ENCODE measurements at regions not wholly inside any gene's neighbourhood (a gene's known extent, or its start where the extent isn't known, plus 50 kb on each side); places are given as distances from the start of the nearest gene placed in this dataset.
"Not testable (repeated sequence)": the region's sequence is repeated elsewhere in the genome, so short reads cannot be mapped to it uniquely, and the experiment has no call there.

DNA sequence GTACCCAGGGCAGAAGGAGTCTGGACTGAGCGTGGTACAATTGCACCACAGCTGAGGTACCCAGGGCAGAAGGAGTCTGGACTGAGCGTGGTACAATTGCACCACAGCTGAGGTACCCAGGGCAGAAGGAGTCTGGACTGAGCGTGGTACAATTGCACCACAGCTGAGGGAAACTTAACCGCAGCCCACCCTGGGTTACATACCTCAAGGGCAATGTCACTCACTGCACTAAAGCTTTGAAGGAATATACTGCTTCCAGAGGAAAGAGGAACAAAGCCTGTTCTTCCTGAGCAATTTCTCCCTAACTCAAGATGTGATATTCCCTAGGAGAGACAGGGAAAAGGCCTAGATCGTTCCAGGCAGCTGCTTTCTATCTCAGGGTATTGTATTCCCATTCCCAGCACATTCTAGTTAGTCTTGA is 411.4 kb downstream of the LTN1 start:
- H3K4me1 ChIP-seq (ENCODE audit: control insufficient read depth in 1 of 2, insufficient read depth in 2 of 2, low read length in 2 of 2); H3K27ac ChIP-seq (ENCODE audit: low read depth, low read length); DNase-seq; H3K18ac ChIP-seq (ENCODE audit: low read length); H2BK5ac ChIP-seq (ENCODE audit: low read depth, low read length, poor library complexity); H2AK5ac ChIP-seq (ENCODE audit: low read length); H4K12ac ChIP-seq (ENCODE audit: low read depth, low read length); H4K91ac ChIP-seq (ENCODE audit: low read depth, low read length); H3K9ac ChIP-seq (ENCODE audit: low read length); H3K14ac ChIP-seq (ENCODE audit: low read length); H2AFZ ChIP-seq (ENCODE audit: insufficient read depth, low read length, poor library complexity); H3K79me1 ChIP-seq (ENCODE audit: low read length); H3K9me3 ChIP-seq (ENCODE audit: insufficient read depth, low read depth, low read length); H3K79me2 ChIP-seq (ENCODE audit: control insufficient read depth, insufficient read depth, low read length, poor library complexity); H2BK12ac ChIP-seq (ENCODE audit: low read length); H3K23ac ChIP-seq (ENCODE audit: low read length); H3K36me3 ChIP-seq (ENCODE audit: control insufficient read depth in 1 of 2, insufficient read depth in 2 of 2, low read length in 2 of 2); H4K8ac ChIP-seq (ENCODE audit: low read depth, low read length); H2BK120ac ChIP-seq (ENCODE audit: insufficient read depth, low read length, poor library complexity); H3K4me2 ChIP-seq (ENCODE audit: low read length); H3K27me3 ChIP-seq (ENCODE audit: insufficient read depth, low read length); H3K4me3 ChIP-seq (ENCODE audit: low read depth, low read length); H3K4ac ChIP-seq (ENCODE audit: low read depth, low read length): not testable (repeated sequence)
- no CpG with 5 or more reads among the region's 5 CpGs for WGBS (ENCODE audit: extremely low coverage, insufficient coverage, insufficient read length)

DNA sequence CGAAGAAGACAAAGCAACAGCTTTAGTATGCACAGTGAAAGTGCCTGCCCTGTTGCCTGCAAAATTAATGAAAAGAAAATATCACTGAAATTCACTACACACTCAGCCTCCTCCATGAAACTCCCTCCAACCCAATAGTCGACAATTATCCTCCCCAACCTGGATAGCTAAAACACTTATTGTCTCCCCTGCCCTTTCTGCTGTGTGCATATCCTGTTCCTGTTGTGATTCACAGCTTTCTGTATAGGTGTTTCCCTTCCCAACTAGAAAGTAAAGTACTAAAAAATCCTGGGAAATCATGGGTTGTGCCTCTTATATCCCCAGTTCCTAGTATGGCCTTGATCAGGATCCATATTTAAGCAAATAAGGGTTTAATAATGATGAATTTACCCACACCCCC is 412.1 kb downstream of the LTN1 start:
- no peak overlapping the region for H3K9ac ChIP-seq (ENCODE audit: low read length)
- no peak for DNase-seq
- H3K4me2 ChIP-seq (ENCODE audit: low read length) = no peak overlapping the region
- no peak overlapping the region for H2BK5ac ChIP-seq (ENCODE audit: low read depth, low read length, poor library complexity)
- H3K79me1 ChIP-seq (ENCODE audit: low read length) = no peaks in the 10 kb centered on the region
- no peak overlapping the region for H4K8ac ChIP-seq (ENCODE audit: low read depth, low read length)
- no peaks in the 10 kb centered on the region for H3K36me3 ChIP-seq (ENCODE audit: control insufficient read depth in 1 of 2, insufficient read depth in 2 of 2, low read length in 2 of 2)
- no peaks in the 10 kb centered on the region for H3K9me3 ChIP-seq (ENCODE audit: insufficient read depth, low read depth, low read length)
- no peak overlapping the region for H4K12ac ChIP-seq (ENCODE audit: low read depth, low read length)
- no peak overlapping the region for H3K14ac ChIP-seq (ENCODE audit: low read length)
- no peak overlapping the region for H2BK120ac ChIP-seq (ENCODE audit: insufficient read depth, low read length, poor library complexity)
- H3K27ac ChIP-seq (ENCODE audit: low read depth, low read length) = no peak overlapping the region
- H2AFZ ChIP-seq (ENCODE audit: insufficient read depth, low read length, poor library complexity) = no peak overlapping the region
- H3K4me3 ChIP-seq (ENCODE audit: low read depth, low read length) = no peak overlapping the region
- no peaks in the 10 kb centered on the region for H3K27me3 ChIP-seq (ENCODE audit: insufficient read depth, low read length)
- H2AK5ac ChIP-seq (ENCODE audit: low read length) = no peak overlapping the region
- no peak overlapping the region for H4K91ac ChIP-seq (ENCODE audit: low read depth, low read length)
- no peak overlapping the region for H3K4ac ChIP-seq (ENCODE audit: low read depth, low read length)
- H2BK12ac ChIP-seq (ENCODE audit: low read length) = no peak overlapping the region
- H3K23ac ChIP-seq (ENCODE audit: low read length) = no peak overlapping the region
- no peaks in the 10 kb centered on the region for H3K79me2 ChIP-seq (ENCODE audit: control insufficient read depth, insufficient read depth, low read length, poor library complexity)
- H3K18ac ChIP-seq (ENCODE audit: low read length) = no peak overlapping the region
- no CpG with 5 or more reads among the region's 2 CpGs for WGBS (ENCODE audit: extremely low coverage, insufficient coverage, insufficient read length)
- H3K4me1 ChIP-seq (ENCODE audit: control insufficient read depth in 1 of 2, insufficient read depth in 2 of 2, low read length in 2 of 2) = no peaks in the 10 kb centered on the region

DNA sequence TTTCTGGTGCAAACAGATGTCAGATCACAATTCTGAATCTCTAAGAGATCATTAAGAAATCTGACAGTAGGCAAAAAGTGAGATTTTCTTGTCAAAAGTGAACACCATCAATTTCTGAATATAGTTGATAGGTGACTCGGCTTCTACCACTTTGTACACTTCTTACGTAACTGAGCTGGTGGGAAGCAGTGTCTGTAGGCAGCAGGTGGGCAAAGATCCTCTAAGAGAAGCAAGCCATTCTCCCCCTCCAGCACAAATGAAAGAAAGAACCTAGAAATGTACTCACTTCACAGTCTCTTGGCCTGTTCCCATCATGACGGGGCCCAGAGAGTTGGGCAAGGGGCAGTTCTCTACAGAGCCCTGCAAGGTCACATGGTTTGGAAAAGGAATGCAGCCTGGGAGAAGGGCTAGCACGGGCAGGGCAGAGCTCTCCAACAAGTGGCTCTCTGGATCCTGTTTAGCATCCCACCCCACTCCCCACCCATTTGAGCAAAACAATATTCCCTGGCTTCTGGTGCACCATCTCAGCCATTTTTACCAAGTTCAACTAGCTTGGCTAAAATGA is 412.6 kb downstream of the LTN1 start:
- Histone ChIP-seq H3K36me3 (ENCODE audit: control insufficient read depth in 1 of 2, insufficient read depth in 2 of 2, low read length in 2 of 2) (no peaks in the 10 kb centered on the region), H4K91ac (ENCODE audit: low read depth, low read length) (no peak overlapping the region), H3K79me2 (ENCODE audit: control insufficient read depth, insufficient read depth, low read length, poor library complexity) (no peaks in the 10 kb centered on the region), H3K27ac (ENCODE audit: low read depth, low read length) (no peak overlapping the region), H3K27me3 (ENCODE audit: insufficient read depth, low read length) (no peaks in the 10 kb centered on the region), H2AK5ac (ENCODE audit: low read length) (no peak overlapping the region), H2BK5ac (ENCODE audit: low read depth, low read length, poor library complexity) (no peak overlapping the region), H3K18ac (ENCODE audit: low read length) (no peak overlapping the region), H3K9me3 (ENCODE audit: insufficient read depth, low read depth, low read length) (no peaks in the 10 kb centered on the region), H3K4ac (ENCODE audit: low read depth, low read length) (no peak overlapping the region), H2BK12ac (ENCODE audit: low read length) (no peak overlapping the region), H3K9ac (ENCODE audit: low read length) (no peak overlapping the region), H3K23ac (ENCODE audit: low read length) (no peak overlapping the region), H3K14ac (ENCODE audit: low read length) (no peak overlapping the region), H4K8ac (ENCODE audit: low read depth, low read length) (peak overlapping the region; percentile 38), H3K4me3 (ENCODE audit: low read depth, low read length) (no peak overlapping the region), H3K4me2 (ENCODE audit: low read length) (no peak overlapping the region), H2AFZ (ENCODE audit: insufficient read depth, low read length, poor library complexity) (no peak overlapping the region), H3K79me1 (ENCODE audit: low read length) (no peaks in the 10 kb centered on the region), H3K4me1 (ENCODE audit: control insufficient read depth in 1 of 2, insufficient read depth in 2 of 2, low read length in 2 of 2) (no peaks in the 10 kb centered on the region), H2BK120ac (ENCODE audit: insufficient read depth, low read length, poor library complexity) (no peak overlapping the region), H4K12ac (ENCODE audit: low read depth, low read length) (no peak overlapping the region)
- no CpG with 5 or more reads among the region's 4 CpGs for WGBS (ENCODE audit: extremely low coverage, insufficient coverage, insufficient read length)
- no peak for DNase-seq

- no peaks in the 10 kb centered on the region for H3K79me2 ChIP-seq (ENCODE audit: control insufficient read depth, insufficient read depth, low read length, poor library complexity)
- no peaks in the 10 kb centered on the region for H3K36me3 ChIP-seq (ENCODE audit: control insufficient read depth in 1 of 2, insufficient read depth in 2 of 2, low read length in 2 of 2)
- no peak overlapping the region for H3K4me3 ChIP-seq (ENCODE audit: low read depth, low read length)
- H3K27ac ChIP-seq (ENCODE audit: low read depth, low read length) = no peak overlapping the region
- no peak for DNase-seq
- H3K14ac ChIP-seq (ENCODE audit: low read length) = no peak overlapping the region
- no peak overlapping the region for H4K8ac ChIP-seq (ENCODE audit: low read depth, low read length)
- H3K27me3 ChIP-seq (ENCODE audit: insufficient read depth, low read length) = no peaks in the 10 kb centered on the region
- no peak overlapping the region for H3K4ac ChIP-seq (ENCODE audit: low read depth, low read length)
- H3K9me3 ChIP-seq (ENCODE audit: insufficient read depth, low read depth, low read length) = no peaks in the 10 kb centered on the region
- no peak overlapping the region for H3K4me2 ChIP-seq (ENCODE audit: low read length)
- H3K4me1 ChIP-seq (ENCODE audit: control insufficient read depth in 1 of 2, insufficient read depth in 2 of 2, low read length in 2 of 2) = no peaks in the 10 kb centered on the region
- no peak overlapping the region for H3K9ac ChIP-seq (ENCODE audit: low read length)
- H4K91ac ChIP-seq (ENCODE audit: low read depth, low read length) = no peak overlapping the region
- no peak overlapping the region for H3K23ac ChIP-seq (ENCODE audit: low read length)
- no peak overlapping the region for H2BK5ac ChIP-seq (ENCODE audit: low read depth, low read length, poor library complexity)
- no peak overlapping the region for H2AFZ ChIP-seq (ENCODE audit: insufficient read depth, low read length, poor library complexity)
- WGBS (ENCODE audit: extremely low coverage, insufficient coverage, insufficient read length) = no CpG with 5 or more reads among the region's 2 CpGs
- H2BK12ac ChIP-seq (ENCODE audit: low read length) = no peak overlapping the region
- no peak overlapping the region for H2AK5ac ChIP-seq (ENCODE audit: low read length)
- no peaks in the 10 kb centered on the region for H3K79me1 ChIP-seq (ENCODE audit: low read length)
- no peak overlapping the region for H4K12ac ChIP-seq (ENCODE audit: low read depth, low read length)
- no peak overlapping the region for H3K18ac ChIP-seq (ENCODE audit: low read length)
- no peak overlapping the region for H2BK120ac ChIP-seq (ENCODE audit: insufficient read depth, low read length, poor library complexity)
These were observed 424.0 kb downstream of the LTN1 start for GRCh38 chr21:28568692-28569091.
